Activated CD4-positive, alpha-beta memory T cell treated with anti-CD3 and anti-CD28 coated beads, Interleukin-2, amount 10 ng/mL, durations not matched to agents 7 days and 5 days (primary cell): ENCODE measurements at regions not wholly inside any gene's neighbourhood (a gene's known extent, or its start where the extent isn't known, plus 50 kb on each side); places are given as distances from the start of the nearest gene placed in this dataset.

Source experiments
- CTCF ChIA-PET: fragments of 350-600 bp; sonication (Branson Sonifier 250); formaldehyde crosslinking; loops from one replicate; lab custom pipeline; 2021; ENCODE audit warnings: antibody characterized with exemption, inconsistent platforms; lab: Charles Lee
- POLR2A ChIA-PET: fragments of 350-600 bp; sonication (Branson Sonifier 250); formaldehyde crosslinking; loops from one replicate; lab custom pipeline; 2021; ENCODE audit warnings: antibody characterized with exemption; lab: Charles Lee
- DNase-seq: peaks from one replicate; pipeline ENCODE4 v3.0.0-alpha.2; 2020
- H3K27ac Mint-ChIP-seq: one replicate; pipeline ENCODE4 v1.8.0; 2021; ENCODE audit warnings: mild to moderate bottlenecking, mixed read lengths
- H3K27me3 Mint-ChIP-seq: one replicate; pipeline ENCODE4 v1.8.0; 2021; ENCODE audit warnings: mixed read lengths
- H3K36me3 Mint-ChIP-seq: one replicate; pipeline ENCODE4 v1.8.0; 2021; ENCODE audit warnings: low read depth, mixed read lengths
- H3K4me1 Mint-ChIP-seq: one replicate; pipeline ENCODE4 v1.8.0; 2021; ENCODE audit warnings: mixed read lengths
- H3K4me3 Mint-ChIP-seq: one replicate; pipeline ENCODE4 v1.8.0; 2021; ENCODE audit warnings: mild to moderate bottlenecking, mixed read lengths
- H3K9me3 Mint-ChIP-seq: one replicate; pipeline ENCODE4 v1.8.0; 2021; ENCODE audit warnings: mixed read lengths

GRCh38 chr17:72587773-72588511, 467.1 kb downstream of the SOX9 start:
- CTCF ChIA-PET, result interaction anchor here (1.2 to 3.6 kb wide), 5 partner anchors 22 to 138 kb away, joined by 3 to 36 read pairs (median 7); no protein-coding TSS in a partner anchor
- H3K9me3 Mint-ChIP-seq, result no peaks in the 10 kb centered on the region

DNA sequence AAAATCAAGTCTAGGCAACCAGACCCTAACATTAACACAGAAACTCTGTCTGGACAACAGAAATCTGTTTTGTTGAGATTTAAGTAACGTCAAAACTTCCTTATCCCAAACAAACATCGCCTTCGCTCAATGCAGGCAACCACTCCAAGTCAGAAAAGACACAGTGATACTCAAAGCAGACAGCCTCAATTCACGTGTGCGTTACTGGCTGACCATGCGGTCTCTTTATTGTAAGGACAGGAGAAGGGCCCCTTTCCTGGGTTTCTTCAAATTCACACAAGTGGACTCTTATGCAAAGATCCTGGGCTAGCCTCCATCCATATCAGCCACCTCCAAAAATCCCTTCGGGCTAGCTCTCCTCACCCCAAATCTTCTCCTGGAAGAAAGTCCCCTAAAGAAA, 467.7 kb downstream of the SOX9 start:
- Mint-ChIP-seq H3K27me3 (peaks cover 23% of the 10 kb centered on the region), H3K4me1 (peaks cover 49% of the 10 kb centered on the region), H3K27ac (peak overlapping the region; percentile 84), H3K4me3 (peak overlapping the region; percentile 52), H3K36me3 (peaks cover 9% of the 10 kb centered on the region), H3K9me3 (no peaks in the 10 kb centered on the region)
- POLR2A ChIA-PET, result interaction anchor here (0.6 to 2.4 kb wide), 7 partner anchors 29 to 643 kb away, joined by 3 to 13 read pairs (median 4); a partner anchor contains a TSS
- CTCF ChIA-PET, result interaction anchor here (0.6 to 3.6 kb wide), 5 partner anchors 28 to 138 kb away, joined by 3 to 36 read pairs (median 3); no protein-coding TSS in a partner anchor
- DNase-seq, result no peak

More at GRCh38 chr17:72587773-72588511, 467.1 kb downstream of the SOX9 start:
- Mint-ChIP-seq H3K4me1 (peaks cover 49% of the 10 kb centered on the region), H3K27me3 (peaks cover 18% of the 10 kb centered on the region), H3K27ac (peak overlapping the region; percentile 84), H3K4me3 (peak overlapping the region; percentile 52), H3K36me3 (peaks cover 9% of the 10 kb centered on the region)
- POLR2A ChIA-PET, result interaction anchor here (0.6 to 2.4 kb wide), 6 partner anchors 29 to 644 kb away, joined by 3 to 13 read pairs (median 5); a partner anchor contains a TSS
- peak; percentile 42 for DNase-seq

GRCh38 chr17:72588961-72589360, 468.1 kb downstream of the SOX9 start:
- DNase-seq, result peak; percentile 53
- H3K9me3 Mint-ChIP-seq, result no peaks in the 10 kb centered on the region
- H3K27me3 Mint-ChIP-seq, result peaks cover 24% of the 10 kb centered on the region
- peak overlapping the region; percentile 52 for H3K4me3 Mint-ChIP-seq
- peaks cover 9% of the 10 kb centered on the region for H3K36me3 Mint-ChIP-seq
- peak overlapping the region; percentile 84 for H3K27ac Mint-ChIP-seq
- ChIA-PET CTCF (interaction anchor here (0.6 to 3.6 kb wide), 4 partner anchors 29 to 137 kb away, joined by 3 to 36 read pairs (median 11); no protein-coding TSS in a partner anchor), POLR2A (interaction anchor here (0.6 to 2.4 kb wide), 7 partner anchors 29 to 643 kb away, joined by 3 to 13 read pairs (median 4); a partner anchor contains a TSS)
- H3K4me1 Mint-ChIP-seq, result peaks cover 49% of the 10 kb centered on the region

DNA sequence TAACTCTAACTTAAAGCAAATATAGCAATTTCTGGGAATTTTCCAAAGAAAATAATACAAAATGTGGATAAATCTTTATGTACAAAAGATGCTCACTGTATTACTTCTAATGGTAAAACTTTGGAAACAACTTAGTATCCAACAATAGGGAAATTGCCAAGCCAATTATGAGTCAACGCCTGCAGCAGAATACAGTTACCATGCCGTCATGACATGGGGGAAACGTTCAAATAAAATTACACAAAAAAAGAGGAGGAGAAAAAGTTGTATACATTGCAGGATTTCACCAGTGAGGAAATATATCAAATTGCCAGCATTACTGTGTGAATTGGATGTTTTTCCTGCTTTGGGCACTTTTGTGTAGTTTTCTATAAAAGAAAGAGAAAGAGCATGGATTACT, 469.6 kb downstream of the SOX9 start:
- POLR2A ChIA-PET, result no interaction called here
- Mint-ChIP-seq H3K4me1 (peaks cover 49% of the 10 kb centered on the region), H3K9me3 (no peaks in the 10 kb centered on the region), H3K4me3 (peak overlapping the region; percentile 61), H3K27ac (peak overlapping the region; percentile 5), H3K27me3 (peaks cover 34% of the 10 kb centered on the region), H3K36me3 (peaks cover 9% of the 10 kb centered on the region)
- CTCF ChIA-PET, result no interaction called here
- DNase-seq, result no peak

DNA sequence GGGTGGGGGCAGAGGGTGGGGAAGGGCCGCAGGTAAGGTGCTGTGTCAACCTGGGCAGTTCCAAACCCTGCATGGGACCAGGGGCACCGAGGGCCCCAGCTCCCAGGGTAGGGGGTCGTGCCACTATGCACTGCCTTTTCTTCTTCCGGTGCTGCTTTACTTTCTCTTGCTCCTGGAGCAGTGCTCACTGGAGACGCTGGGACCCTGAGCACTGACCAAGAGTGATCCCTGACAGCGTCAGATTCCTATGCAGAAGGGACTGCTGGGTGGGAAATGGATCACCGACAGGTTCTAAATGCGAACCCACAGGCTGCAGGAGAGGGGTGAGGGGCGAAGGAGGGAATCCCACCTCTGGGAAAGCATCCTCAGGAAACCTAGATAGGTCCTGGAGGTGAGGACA, 470.1 kb downstream of the SOX9 start:
- POLR2A ChIA-PET, result interaction anchor here (1.6 to 2.3 kb wide), 5 partner anchors 27 to 136 kb away, joined by 7 to 23 read pairs (median 11); no protein-coding TSS in a partner anchor
- Mint-ChIP-seq H3K4me3 (peak overlapping the region; percentile 92), H3K36me3 (peaks cover 9% of the 10 kb centered on the region), H3K27ac (peak overlapping the region; percentile 47), H3K27me3 (peaks cover 38% of the 10 kb centered on the region), H3K4me1 (peaks cover 48% of the 10 kb centered on the region), H3K9me3 (no peaks in the 10 kb centered on the region)
- CTCF ChIA-PET, result interaction anchor here (1.9 to 2.1 kb wide), 2 partner anchors 31 to 34 kb away, joined by 9 to 13 read pairs; no protein-coding TSS in a partner anchor
- no peak for DNase-seq

DNA sequence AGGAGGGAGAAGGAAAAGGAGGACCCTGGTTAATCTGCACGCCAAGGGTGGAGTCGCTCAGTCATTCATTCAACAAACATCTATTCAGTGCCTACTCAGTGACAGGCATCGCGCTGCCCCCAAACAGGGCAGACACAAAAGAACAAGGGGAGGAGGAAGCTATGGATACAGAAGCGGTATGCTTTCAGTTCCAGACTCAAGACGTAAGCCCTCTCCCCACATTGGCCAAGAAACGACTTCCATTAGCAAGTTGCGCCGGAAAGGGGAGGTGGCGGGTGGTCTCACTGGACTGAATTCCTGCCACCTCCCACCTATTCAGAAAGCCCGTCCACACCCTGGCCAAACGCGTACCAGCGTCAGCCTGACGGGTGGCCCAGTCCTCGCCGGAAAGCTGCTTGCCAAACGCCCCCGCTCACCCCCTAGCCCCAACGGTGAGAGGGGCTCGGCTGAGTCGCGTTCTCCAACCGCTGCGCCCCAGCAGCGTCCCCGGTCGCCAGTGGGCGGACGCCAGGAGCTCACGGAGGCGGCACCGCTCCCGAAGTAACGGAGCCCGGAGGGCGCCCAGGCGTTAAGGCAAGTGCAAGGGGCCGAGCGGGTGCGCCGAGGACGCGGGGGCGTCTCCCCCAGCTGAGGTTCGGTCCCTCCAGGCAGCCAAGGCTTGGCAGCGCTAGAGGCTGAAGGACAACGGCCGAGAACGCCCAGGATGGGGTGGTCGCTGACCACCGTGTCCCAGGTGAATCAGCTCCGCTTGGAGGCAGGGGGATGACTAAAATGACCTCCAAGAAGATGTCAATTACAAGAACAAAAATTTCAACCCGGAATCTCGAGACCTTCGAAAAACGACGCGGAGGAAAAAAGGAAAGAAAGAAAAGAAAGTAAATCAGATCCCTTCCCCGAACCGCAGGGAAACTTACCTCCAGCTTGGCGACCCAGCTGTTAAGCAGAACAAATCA, 470.7 kb downstream of the SOX9 start:
- peak overlapping the region; percentile 47 for H3K27ac Mint-ChIP-seq
- H3K36me3 Mint-ChIP-seq, result peaks cover 9% of the 10 kb centered on the region
- H3K9me3 Mint-ChIP-seq, result no peaks in the 10 kb centered on the region
- CTCF ChIA-PET, result interaction anchor here (0.8 to 2.2 kb wide), 6 partner anchors 12 to 135 kb away, joined by 3 to 27 read pairs (median 6); no protein-coding TSS in a partner anchor
- POLR2A ChIA-PET, result interaction anchor here (0.6 to 2.3 kb wide), 13 partner anchors 11 to 641 kb away, joined by 3 to 23 read pairs (median 6); a partner anchor contains a TSS
- H3K4me3 Mint-ChIP-seq, result peak overlapping the region; percentile 92
- H3K27me3 Mint-ChIP-seq, result peaks cover 38% of the 10 kb centered on the region
- peak; percentile 28 for DNase-seq
- H3K4me1 Mint-ChIP-seq, result peaks cover 46% of the 10 kb centered on the region

DNA sequence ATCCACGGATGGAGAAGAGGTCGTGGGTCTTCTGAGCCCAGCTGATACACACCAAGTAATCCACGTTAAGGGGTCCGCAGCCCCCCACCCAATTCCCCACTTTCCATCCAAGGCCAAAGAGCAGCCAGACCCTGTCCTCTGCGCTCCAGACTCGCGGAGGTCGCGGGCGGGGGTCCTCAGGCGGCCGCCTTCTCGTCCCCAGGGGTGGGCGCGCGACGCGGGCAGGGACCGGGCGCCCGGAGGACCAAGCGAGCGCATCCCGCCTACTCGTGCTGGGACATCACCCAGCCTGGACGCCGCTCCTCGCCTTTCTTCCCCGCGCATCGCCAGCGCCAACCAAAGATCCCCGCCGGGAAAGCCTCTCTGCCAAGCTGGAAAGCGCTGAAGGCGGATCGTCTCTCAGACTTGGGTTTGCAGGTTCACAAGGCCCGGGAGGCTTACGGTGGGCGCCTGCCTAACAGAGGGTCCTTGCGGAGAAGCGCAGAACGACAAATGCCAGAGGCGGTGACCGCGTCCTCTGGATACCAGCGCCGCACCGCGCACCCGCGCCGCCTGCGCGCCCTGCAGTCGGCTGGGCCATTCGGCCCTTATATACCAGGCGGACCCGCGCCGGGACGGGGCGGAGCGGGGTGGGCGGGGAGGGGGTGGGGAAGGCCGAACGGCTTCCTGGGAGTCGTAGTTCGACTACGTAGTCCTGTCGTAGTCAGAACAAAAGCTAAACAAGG, 471.6 kb downstream of the SOX9 start:
- POLR2A ChIA-PET, result interaction anchor here (0.6 to 2.3 kb wide), 18 partner anchors 12 to 640 kb away, joined by 3 to 23 read pairs (median 3); a partner anchor contains a TSS
- peak; percentile 85 for DNase-seq
- Mint-ChIP-seq H3K4me1 (peaks cover 43% of the 10 kb centered on the region), H3K4me3 (peak overlapping the region; percentile 92), H3K9me3 (no peaks in the 10 kb centered on the region), H3K36me3 (peaks cover 13% of the 10 kb centered on the region), H3K27ac (peak overlapping the region; percentile 50), H3K27me3 (peaks cover 43% of the 10 kb centered on the region)
- CTCF ChIA-PET, result interaction anchor here (0.8 to 2.2 kb wide), 6 partner anchors 12 to 134 kb away, joined by 3 to 27 read pairs (median 6); no protein-coding TSS in a partner anchor

DNA sequence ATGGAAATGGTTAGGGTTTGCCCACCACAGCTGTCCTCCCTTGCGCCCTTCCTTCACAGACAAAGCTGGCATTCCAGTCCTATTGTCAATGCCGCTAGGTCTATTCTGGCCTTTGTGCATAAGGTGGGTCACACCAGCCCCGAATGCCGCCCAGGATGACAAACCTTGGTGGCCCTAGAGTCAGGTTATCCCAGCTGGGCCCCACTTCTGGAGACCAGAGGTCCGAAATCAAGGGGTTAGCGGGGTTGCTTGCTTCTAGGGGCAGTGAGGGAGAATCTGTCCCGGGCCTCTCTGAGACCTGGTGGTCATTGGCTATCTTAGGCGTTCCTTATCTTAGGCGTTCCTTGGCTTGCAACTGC, 472.1 kb downstream of the SOX9 start:
- Mint-ChIP-seq H3K4me1 (peaks cover 40% of the 10 kb centered on the region), H3K27me3 (peaks cover 46% of the 10 kb centered on the region), H3K36me3 (peaks cover 13% of the 10 kb centered on the region), H3K4me3 (no peak overlapping the region), H3K9me3 (no peaks in the 10 kb centered on the region), H3K27ac (no peak overlapping the region)
- CTCF ChIA-PET, result interaction anchor here (1.9 to 2.2 kb wide), 3 partner anchors 33 to 134 kb away, joined by 9 to 27 read pairs (median 13); no protein-coding TSS in a partner anchor
- no peak for DNase-seq
- POLR2A ChIA-PET, result interaction anchor here (0.6 to 2.3 kb wide), 10 partner anchors 18 to 134 kb away, joined by 3 to 23 read pairs (median 4); no protein-coding TSS in a partner anchor

DNA sequence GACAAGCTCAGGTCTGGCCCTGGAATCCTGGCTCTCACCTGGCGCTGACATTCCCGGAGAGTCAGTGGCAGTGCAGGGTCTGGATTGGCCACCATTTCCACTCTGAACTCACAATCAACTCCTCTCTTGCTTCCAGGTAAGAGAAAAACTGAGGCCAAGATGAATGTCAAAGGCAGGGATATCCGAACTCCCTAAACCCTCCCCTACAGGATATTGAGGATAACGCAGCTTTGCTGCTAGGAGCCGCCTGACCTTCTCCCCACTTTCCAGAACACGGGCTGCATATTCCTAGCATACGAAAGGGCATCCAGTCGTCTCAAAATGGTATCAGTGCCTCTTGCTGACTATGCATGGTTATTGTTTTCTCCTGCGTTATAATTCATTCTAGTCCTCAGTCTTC, 473.4 kb downstream of the SOX9 start:
- H3K4me1 Mint-ChIP-seq, result peaks cover 31% of the 10 kb centered on the region
- H3K9me3 Mint-ChIP-seq, result no peaks in the 10 kb centered on the region
- H3K4me3 Mint-ChIP-seq, result no peak overlapping the region
- POLR2A ChIA-PET, result no interaction called here
- no peak overlapping the region for H3K27ac Mint-ChIP-seq
- no peak for DNase-seq
- CTCF ChIA-PET, result interaction anchor here (1.4 kb wide), 1 partner anchor 133 kb away, joined by 7 read pairs; no protein-coding TSS in a partner anchor
- H3K36me3 Mint-ChIP-seq, result peaks cover 13% of the 10 kb centered on the region
- H3K27me3 Mint-ChIP-seq, result peaks cover 52% of the 10 kb centered on the region
